SK-N-MC (cell line): ENCODE measurements at regions not wholly inside any gene's neighbourhood (a gene's known extent, or its start where the extent isn't known, plus 50 kb on each side); places are given as distances from the start of the nearest gene placed in this dataset.

Source experiments
- EZH2 ChIP-seq: fragments of 200-600 bp; sonication (generic); IDR thresholded peaks from one replicate; pipeline ENCODE4 v1.6.1; 2017; ENCODE audit warnings: antibody characterized with exemption
- FOXP2 ChIP-seq: optimal IDR thresholded peaks from 2 replicates; pipeline ENCODE3; 2011; ENCODE audit warnings: mild to moderate bottlenecking, moderate library complexity; ENCODE audit not compliant: insufficient read depth; ENCODE audit errors: extremely low read length, control extremely low read depth
- POLR2AphosphoS5 ChIP-seq: IDR thresholded peaks from 2 replicates; pipeline ENCODE4 v1.6.1; 2012; ENCODE audit warnings: mild to moderate bottlenecking, low read depth, low read length, borderline replicate concordance

DNA sequence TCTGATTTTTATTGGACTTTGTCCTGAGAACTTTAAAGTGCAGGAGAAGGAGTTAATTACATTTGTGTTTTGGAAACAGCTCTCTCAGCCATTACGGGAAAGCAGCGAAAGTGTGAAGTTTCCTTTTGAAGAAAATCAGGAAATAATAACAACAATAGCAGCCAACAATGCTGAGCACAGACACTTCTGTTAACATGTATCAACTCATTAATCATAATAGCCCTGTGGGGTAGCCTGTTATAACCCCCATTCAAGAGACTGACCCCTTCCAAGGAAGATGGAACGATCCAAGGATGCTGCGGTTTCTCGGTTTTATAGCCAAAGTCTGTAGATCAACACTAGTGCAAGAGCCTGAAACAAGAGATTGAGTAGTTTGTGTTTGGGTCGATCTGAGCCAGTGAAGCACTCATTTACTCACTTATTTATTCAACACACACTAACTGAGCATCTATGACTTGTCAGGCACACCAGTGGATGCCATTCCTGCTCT lies 195.5 kb downstream of the DRD1 start:
- TF ChIP-seq POLR2AphosphoS5 (no peak), EZH2 (no peak), FOXP2 (no peak)
